HG03175 (cell line): ENCODE measurements at regions not wholly inside any gene's neighbourhood (a gene's known extent, or its start where the extent isn't known, plus 50 kb on each side); places are given as distances from the start of the nearest gene placed in this dataset.

Experiments
- ATAC-seq: cut with Tn5 transposase; IDR thresholded peaks from one replicate; pipeline ENCODE4 v1.9.1; 2021; ENCODE audit warnings: mild to moderate bottlenecking, moderate library complexity; ENCODE audit not compliant: unreplicated experiment

DNA sequence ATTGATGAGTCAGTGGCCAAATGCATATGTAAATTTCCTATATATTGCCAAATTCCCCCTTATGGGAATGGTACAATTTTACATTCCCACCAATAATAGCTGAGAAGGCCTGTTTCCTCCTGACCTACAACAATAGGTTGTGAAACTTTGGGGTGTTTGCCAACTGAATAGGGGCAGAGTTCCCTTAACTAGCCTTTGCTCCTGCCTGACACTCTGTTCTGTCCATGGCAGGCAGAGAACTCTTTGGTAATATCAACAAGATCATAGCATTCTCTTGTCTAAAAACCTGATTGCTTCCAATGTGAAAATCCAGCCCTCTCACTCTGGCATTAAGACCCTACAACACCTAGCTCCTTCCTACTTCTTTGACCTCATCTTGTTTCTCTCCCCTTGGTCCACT is 149.7 kb downstream of the HAPSTR1 start:
- ATAC-seq = no peak

DNA sequence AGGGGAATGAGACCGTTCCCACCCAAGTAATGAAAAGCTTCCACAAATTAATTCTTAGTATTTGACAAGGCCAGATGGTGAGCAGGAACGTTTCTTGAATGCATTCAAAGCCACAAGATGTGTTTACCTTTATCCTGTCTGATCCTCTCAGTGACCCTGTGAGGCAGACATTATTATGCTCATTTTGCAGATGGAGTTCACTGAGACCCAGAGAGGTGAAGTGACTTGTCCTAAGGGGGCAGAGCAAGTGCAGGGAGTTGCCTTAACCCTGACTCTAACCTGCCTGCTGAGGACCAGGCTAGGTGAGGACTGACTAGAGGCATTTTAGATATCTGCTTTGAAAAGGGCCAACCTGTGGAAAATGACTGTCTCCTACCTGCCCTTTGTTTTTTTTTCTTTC is 156.7 kb downstream of the HAPSTR1 start:
- ATAC-seq = no peak

DNA sequence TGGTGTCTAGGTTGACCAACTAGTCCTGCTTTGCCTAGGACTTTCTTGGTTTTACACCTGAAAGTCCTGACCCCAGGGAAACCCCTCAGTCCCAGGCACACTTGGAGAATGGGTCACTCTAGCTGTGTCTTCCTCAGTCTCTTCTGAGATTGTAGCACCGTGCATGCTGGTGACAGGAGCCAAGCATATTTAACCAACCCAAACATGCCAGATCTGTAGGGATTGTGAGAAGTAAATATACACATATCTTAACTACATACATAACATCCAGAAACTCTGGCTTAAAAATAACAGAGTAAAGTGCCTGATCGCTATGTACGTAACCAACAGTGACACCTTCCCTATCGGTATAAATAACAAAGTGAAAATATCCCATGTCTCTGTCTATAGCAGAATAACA is 158.1 kb downstream of the HAPSTR1 start:
- ATAC-seq = no peak

DNA sequence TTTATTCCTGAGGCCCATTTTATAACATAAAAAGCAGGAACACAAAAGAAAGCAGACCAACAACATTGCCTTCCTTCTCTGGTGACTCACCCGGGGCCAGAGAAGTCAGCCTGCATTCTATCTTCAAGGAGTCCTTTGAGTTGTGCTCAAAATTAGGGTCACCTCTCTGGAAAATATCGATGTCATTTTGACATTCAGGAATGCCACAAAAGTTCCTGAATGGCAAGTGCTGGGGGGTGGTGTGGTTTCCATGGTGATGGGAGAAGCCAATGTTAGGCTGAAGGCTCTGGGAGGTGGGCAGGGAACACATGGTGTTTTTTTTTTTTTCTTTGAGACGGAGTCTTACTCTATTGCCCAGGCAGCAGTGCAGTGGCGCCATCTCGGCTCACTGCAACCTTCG is 159.6 kb downstream of the HAPSTR1 start:
- no peak for ATAC-seq

DNA sequence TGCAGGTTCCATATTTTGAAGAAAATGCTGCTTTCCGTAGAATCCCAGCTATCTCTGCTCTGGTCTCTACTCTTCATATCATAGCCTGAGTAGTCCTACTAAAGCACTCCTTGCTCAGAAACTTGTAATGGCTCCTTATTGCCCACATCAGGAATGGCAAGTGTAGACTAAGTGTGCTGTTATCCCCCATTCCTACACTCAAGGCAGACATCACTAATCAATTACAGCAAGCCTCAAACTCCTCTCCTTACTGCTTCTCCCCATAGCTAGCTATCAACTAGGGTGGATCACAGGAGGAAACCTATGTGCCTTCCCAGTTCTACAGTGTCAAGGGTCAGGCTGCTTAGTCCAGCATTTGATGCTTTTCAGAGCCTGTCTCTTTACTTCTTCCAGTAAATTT is 163.4 kb downstream of the HAPSTR1 start:
- no peak for ATAC-seq

- ATAC-seq = no peak
These were observed 164.8 kb downstream of the HAPSTR1 start for GRCh38 chr16:9256196-9256595.

DNA sequence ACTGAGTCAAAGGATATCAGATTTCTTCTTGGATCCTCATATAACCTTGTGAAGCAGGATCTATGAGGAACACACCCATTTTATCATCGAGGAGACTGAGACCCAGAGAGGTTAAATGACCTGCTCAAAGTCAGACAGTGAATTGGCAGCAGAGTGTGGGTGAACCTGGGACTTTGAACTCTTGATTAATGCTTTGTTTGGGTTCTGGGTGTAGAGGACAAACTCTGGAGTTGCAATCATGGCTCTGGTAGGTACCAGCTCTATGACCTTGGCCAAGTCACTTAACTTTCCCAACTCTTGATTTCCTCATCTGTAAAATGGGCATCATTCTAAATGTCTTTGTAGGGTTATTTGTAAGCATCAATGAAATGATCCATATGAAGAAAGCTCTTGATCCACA is 166.4 kb downstream of the HAPSTR1 start:
- ATAC-seq = no peak

GRCh38 chr16:9258423-9259051 is 167.1 kb downstream of the HAPSTR1 start:
- peak; percentile 71 for ATAC-seq

DNA sequence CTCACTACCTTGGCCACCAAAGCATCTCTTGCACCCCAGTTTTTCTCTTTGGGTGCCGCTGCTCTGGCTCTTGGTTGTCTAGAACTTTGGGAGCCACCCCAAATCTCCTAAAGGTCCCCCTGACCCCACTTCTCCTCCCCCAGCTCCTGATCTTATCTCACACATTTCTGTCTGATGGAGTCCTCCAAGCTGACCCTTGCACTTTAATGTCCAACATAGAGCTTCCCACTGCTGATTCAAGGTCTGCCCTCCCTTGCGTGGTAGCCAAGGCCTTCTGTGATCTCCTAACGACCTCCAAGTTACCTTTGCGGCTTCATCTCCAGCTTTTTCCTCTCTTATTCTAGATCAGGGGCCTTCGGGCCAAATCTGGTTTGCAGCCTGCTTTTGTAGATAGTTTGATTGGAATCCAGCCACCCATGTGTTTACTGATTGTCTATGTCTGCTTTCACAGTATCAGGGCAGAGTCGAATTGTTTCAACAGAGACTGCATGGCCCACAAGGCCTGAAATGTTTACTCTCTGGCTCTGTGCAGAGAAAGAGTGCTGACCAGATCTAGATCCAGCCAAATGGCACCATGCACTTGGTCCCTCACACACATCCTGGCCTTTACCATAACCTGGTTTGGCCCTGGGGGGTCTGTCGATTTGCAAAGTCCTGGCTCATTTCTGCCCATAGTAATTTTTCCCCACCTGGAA is 168.6 kb downstream of the HAPSTR1 start:
- no peak for ATAC-seq

GRCh38 chr16:9260666-9261065 is 169.2 kb downstream of the HAPSTR1 start:
- ATAC-seq = no peak

DNA sequence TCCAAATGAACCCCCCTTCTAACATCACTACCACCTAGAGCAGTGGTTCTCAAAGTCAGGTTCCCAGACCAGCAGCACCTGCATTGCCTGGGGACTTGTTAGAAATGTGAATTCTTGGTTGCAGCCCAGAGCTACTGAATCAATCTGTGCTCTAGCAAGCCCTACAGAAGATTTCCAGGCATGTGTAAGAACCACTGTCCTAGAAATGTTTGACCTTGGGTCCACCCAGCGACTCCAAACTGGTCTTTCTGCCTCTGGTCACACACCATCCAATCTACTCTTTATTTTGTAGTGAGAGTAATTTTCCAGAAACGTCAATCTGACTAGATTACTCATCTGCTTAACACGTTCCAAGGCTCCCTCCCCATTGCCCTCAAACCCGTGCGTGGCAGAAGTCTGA is 169.9 kb downstream of the HAPSTR1 start:
- ATAC-seq = no peak

GRCh38 chr16:9262941-9263715 is 171.7 kb downstream of the HAPSTR1 start:
- no peak for ATAC-seq

GRCh38 chr16:9264067-9264466 is 172.6 kb downstream of the HAPSTR1 start:
- no peak for ATAC-seq

- no peak for ATAC-seq
These were observed 177.0 kb downstream of the HAPSTR1 start for GRCh38 chr16:9268446-9268845.

DNA sequence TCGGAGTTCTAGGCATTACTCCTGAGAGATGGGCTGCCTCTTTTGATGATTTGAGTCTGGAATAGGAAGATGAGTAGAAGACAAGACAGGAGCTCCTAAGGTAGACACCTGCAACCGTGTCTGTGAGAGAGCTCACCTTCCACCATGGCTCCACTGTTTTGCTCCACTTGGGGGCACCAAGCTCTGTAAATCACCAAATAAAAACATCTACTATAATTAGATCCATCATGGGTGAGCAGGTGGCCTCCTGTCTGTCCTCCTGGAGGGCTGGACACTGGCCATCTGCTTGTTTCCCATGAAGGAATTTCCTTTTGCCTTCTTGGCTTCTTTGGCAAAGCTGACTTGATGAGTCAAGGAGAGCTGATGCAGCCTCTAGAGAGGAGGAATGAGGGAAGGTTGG is 179.0 kb downstream of the HAPSTR1 start:
- ATAC-seq = no peak

DNA sequence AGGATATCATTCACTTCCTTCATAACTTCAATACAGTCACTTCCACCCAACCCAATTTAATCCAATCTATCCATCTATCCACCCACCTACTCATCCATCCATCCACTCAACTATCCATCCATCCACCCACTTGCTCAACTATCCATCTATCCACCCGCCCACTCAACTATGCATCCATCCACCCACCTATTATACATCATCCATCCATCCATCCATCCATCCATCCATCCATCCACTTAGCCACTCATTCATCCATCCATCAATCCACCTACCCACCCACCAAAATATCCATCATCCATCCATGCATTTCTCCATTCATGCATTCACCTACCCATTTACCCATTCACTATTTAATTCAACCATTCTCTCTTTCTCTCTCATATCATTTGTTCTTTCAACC is 179.5 kb downstream of the HAPSTR1 start:
- ATAC-seq = no peak

GRCh38 chr16:9271841-9272240 is 180.4 kb downstream of the HAPSTR1 start:
- ATAC-seq = no peak

DNA sequence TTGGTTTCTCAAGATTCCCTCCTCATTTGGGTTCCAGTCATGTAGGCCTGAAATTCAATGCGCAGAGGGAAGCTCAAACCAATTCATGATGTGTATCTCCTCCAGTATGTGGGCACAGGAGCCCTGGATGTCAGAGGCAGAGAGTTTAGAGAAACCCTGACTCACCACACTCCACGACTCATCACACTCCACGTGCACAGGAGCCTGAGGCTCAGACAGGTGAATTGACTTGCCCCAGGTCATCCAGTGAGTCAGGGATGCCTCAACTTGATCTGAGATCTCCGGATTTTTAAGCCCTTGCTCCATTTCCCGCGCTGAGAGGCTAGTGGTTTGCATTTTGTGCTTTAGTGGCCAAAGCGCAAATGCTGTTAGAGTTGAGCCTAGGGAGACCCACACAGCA is 183.9 kb downstream of the HAPSTR1 start:
- ATAC-seq = no peak

DNA sequence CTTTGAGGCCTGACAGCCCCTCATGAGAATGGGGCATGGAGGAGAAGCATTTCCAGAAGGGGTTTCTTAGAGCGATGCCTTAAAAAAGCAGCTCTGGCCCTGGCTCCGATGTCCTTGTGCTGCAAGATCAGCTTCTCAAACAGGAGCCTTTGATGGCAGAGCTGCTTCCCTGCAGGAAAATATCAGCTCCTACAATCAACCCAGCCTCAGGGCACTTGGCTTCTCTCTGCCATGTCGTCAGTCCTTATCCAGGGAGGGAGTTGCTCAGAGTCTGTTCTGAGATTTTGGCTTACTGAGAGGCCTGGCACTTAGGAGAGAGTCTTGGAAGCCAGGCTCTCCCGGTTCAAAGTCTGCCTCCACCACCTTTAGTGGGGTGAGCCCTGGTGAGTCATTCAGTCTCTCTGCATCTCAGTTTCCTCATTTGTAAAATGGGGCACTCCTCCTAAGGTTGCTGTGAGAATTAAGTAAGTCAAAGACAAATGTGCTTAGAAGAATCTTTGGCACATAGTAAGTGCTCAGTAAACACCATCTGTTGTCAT is 184.4 kb downstream of the HAPSTR1 start:
- ATAC-seq = no peak

GRCh38 chr16:9279291-9280068 is 188.0 kb downstream of the HAPSTR1 start:
- no peak for ATAC-seq

- ATAC-seq = no peak
These were observed 188.6 kb downstream of the HAPSTR1 start for GRCh38 chr16:9280069-9280466.
